Loucy (cell line): ENCODE measurements at regions not wholly inside any gene's neighbourhood (a gene's known extent, or its start where the extent isn't known, plus 50 kb on each side); places are given as distances from the start of the nearest gene placed in this dataset.

ENCODE experiments used
- CTCF ChIP-seq: fragments of 200-600 bp; sonication (generic); conservative IDR thresholded peaks from 2 replicates; pipeline ENCODE4 v1.5.1; 2014; ENCODE audit warnings: mild to moderate bottlenecking, antibody characterized with exemption, low read length
- EZH2phosphoT487 ChIP-seq: fragments of 200-600 bp; IDR thresholded peaks from 2 replicates; pipeline ENCODE4 v1.6.1; 2018; ENCODE audit warnings: antibody characterized with exemption, mild to moderate bottlenecking, moderate library complexity, borderline replicate concordance

DNA sequence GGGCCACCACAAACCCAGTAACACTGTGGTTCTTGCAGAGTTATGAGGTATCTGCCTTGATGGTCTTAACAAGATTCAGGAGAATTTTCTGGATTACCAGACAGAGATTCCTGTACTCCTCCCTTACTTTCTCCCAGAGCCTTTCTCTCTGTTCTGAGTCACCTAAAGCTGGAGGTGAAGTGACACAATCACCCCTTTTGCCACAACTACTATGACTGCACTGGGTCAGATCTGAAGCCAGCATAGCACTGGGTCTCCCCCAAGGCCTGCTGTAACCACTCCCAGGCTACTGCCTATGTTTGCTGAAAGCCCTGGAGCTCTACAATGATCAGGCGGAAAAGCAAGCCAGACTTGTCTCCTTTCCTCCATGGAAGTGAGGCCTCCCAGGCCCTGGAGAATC is 156.7 kb upstream of the NEGR1 start:
- TF ChIP-seq CTCF (no peak), EZH2phosphoT487 (no peak)
